Left kidney (tissue), 1 donor: ENCODE measurements at regions not wholly inside any gene's neighbourhood (a gene's known extent, or its start where the extent isn't known, plus 50 kb on each side); places are given as distances from the start of the nearest gene placed in this dataset.

Experiments
- DNase-seq: peaks from one replicate; pipeline ENCODE4 v3.0.0-alpha.2; 2013

DNA sequence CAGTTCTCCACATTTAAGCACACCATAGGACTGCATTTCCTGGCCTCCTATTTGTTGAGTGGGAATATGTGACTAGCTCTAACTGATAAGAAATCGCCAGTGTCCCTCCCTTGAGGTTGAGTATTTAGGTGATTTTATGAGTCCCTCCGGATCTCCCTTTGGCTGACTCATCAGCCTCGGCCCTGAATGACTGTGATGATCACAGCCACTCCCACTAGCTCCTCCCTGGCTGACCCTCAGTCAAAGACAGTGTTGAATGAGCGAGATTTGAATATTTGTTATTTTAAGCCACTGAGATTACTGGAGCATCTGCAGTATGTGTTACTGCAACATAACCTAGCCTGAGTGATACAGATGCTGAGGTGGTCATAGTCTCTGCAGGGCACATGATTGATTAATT is 515.3 kb downstream of the EPHB1 start:
- DNase-seq: no peak

GRCh38 chr3:135311699-135312098 is 516.6 kb downstream of the EPHB1 start:
- peak; percentile 31 for DNase-seq

DNA sequence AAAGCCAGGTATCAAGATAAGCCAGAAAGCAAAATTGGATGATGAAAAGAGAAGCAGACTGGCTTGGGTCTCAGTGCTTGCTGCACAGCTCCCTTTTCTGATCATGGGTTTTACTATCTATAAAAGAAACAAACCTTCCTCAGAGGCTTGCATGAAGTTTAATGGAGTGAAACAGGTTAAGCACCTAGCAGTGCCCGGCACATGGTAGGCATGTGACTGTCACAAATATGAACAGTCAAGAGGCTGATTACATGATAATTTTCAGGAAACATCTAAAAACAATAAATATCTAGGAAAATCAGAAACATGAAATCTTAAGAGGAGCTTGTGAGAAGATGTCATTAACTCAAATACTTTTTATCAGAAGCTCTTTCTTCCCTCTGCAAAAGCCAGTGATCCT is 519.2 kb downstream of the EPHB1 start:
- peak; percentile 12 for DNase-seq

- no peak for DNase-seq
Observed at GRCh38 chr3:135324301-135324700, 529.2 kb downstream of the EPHB1 start.

- no peak for DNase-seq
Observed at GRCh38 chr3:135325096-135325495, 530.0 kb downstream of the EPHB1 start.

DNA sequence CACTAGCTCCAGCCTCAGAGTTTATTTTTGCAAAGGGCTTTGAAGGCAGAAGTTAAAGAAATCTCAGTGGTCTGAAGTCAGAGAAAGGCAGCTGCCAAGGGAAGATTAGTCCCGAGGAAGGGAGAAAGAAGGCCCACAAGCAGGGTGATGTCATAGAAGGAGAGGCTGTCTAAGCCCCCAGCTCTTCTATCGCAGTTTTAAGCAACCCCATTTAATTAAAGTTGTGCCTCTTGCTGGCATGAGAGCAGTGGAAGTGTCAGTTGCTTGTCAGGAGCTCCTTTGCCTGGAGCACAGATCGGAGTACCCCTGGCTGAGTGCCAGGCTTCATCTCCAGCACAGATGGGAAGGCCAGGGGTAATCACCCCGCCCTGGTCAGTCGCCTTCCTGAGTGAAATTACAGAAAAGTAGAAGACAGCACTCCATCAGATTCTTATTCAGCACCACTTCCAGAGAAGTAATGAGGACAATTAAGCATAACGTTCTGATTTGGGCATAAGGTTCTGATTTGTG is 530.7 kb downstream of the EPHB1 start:
- no peak for DNase-seq

- no peak for DNase-seq
Observed at GRCh38 chr3:135326851-135327250, 531.8 kb downstream of the EPHB1 start.

DNA sequence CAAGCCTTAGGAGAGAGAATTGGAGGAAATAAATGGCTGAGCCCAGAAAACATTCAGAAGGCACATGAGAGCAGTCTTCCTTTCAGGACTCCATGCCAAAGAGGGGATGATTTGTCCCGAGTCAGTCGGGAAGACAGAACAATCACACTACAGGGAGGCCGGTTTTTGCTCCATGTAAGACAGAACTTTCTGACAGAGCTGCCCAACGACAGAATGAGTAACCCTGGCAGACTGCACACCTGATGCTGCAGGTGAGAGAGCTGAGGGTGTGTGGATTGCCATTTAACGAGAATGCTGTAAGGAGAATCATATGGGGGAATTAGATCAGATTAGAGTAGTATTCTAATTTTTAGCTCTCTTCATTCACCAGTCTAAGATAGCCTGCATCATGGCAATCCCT is 533.0 kb downstream of the EPHB1 start:
- DNase-seq: no peak

DNA sequence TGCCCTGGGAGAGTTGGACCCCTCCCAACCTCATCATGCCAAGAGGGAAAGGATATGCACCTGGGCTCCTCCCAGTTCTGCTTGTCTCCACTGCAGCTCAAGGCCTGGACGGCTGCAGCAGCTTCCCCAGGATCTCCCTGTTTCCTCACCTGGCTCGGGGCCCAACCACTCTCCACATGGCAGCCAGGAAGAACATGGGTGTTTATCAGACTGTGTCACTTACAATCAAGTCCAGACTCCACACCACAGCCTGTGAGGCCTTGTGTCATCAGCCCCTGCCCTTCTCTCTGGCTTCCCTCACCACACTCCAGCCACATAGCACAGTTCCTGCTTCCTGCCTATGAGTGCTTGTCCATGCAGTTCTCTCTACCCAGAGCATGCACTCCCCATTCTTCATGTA is 534.4 kb downstream of the EPHB1 start:
- DNase-seq: no peak

- DNase-seq: no peak
Observed at GRCh38 chr3:135337192-135337591, 542.1 kb downstream of the EPHB1 start.

GRCh38 chr3:135348690-135349089 is 553.6 kb downstream of the EPHB1 start:
- DNase-seq: no peak

- no peak for DNase-seq
Observed at GRCh38 chr3:135349254-135349948, 554.3 kb downstream of the EPHB1 start.

- DNase-seq: no peak
Observed at GRCh38 chr3:135352213-135352612, 557.2 kb downstream of the EPHB1 start.

DNA sequence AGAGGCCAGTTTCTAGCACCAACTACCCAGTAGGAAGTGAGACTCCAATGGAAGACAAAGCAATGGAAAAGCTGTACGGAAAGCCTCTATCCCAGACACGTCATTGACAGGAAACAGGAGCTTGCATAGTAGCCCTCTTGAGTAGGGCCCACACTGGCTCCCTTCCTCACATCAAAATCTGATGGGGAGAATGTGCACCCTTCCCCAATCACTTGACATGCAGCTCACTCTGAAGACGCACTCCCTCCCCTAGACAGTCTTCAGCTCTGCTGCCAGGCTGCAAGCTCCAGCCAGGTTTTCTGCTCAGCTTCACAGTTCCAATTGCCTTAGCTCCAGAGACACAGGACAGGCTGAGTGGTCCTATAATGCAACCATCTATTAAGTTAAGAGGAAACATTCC is 567.8 kb downstream of the EPHB1 start:
- no peak for DNase-seq

GRCh38 chr3:135364676-135365075 is 569.6 kb downstream of the EPHB1 start:
- no peak for DNase-seq

DNA sequence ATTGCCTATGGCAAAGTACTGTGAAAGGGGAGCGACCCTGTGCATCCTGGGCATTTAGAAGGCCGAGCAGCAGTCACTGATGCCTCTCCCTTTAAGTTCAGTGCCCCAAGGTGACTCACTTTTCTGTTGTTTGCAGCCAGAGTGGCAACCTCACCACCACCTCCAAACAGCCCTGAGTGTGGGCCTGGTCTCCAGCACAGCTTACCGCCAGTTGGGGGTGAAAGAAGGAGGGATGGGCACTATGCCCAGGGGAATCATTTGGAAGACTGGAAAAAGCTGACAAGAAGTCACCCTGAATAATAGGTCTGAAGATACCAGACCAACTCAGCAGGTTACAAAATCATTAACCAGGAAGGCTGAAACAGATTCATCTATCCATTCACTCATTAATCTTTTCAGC is 571.8 kb downstream of the EPHB1 start:
- no peak for DNase-seq

GRCh38 chr3:135368316-135368715 is 573.3 kb downstream of the EPHB1 start:
- no peak for DNase-seq

GRCh38 chr3:135368781-135369180 is 573.7 kb downstream of the EPHB1 start:
- no peak for DNase-seq

GRCh38 chr3:135374571-135374970 is 579.5 kb downstream of the EPHB1 start:
- no peak for DNase-seq

- DNase-seq: no peak
Observed at GRCh38 chr3:135382188-135382587, 583.3 kb upstream of the PPP2R3A start.

GRCh38 chr3:135382621-135383020 is 582.9 kb upstream of the PPP2R3A start:
- DNase-seq: no peak

DNA sequence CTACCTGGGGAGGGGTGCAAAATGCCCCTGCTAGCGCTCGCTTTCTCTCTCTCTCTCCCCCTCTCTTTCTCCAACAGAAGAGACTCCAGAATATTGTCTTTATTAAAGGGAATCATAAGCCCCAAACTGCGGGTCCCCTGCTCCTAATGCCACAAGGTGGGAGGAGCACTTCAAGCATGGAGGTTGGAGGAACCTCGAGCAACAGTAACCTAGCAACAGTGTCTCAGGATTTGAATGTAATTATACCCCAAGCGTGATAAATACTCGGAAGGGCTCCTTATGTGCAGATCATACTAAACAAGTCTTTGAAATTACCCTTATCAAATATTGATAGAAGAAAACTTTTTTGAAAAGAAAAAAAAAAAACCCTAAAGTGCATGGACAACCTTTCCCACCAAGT is 582.2 kb upstream of the PPP2R3A start:
- no peak for DNase-seq

GRCh38 chr3:135392151-135392550 is 573.4 kb upstream of the PPP2R3A start:
- DNase-seq: no peak

DNA sequence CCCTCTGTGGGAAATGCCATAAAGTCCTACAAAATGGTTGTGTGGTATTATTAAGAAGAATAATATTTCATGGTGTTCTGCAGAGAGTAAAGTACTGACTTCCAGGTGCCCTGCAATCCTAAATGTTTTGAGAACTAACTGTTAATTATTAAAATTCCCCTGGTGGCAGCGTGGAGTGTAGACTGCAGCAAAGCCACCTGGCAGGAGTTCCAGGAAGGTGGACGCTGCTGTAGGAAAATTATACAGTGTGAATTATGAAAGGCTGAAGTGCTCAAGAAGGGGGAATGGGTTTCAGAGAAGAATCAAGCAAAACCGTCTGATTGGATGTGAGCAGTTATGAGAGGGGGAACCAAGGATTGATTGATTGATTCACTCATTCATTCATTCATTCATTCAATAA is 572.4 kb upstream of the PPP2R3A start:
- no peak for DNase-seq
